ENCODE measurements at regions not wholly inside any gene's neighbourhood (a gene's known extent, or its start where the extent isn't known, plus 50 kb on each side); places are given as distances from the start of the nearest gene placed in this dataset.

DNA sequence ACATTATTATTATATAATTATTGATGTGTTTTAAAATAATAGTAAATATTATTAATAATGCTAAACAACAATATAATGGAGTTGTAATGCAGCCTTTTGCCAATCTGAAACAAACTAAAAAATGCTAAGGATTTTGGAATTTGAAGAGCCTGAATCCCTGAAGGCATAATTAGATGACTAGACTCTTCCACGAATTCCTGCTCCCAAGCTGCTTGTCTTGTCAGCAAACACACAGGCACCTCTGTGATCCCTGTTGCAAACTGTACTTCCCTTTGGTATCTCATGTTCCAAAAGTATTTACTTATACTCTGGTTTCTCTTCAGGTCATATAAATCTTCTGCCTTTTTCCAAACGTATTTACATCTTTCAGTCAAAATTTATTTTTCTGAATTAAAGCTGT lies 1862.4 kb downstream of the OLFM4 start:
- TF ChIP-seq, protein P1, sequence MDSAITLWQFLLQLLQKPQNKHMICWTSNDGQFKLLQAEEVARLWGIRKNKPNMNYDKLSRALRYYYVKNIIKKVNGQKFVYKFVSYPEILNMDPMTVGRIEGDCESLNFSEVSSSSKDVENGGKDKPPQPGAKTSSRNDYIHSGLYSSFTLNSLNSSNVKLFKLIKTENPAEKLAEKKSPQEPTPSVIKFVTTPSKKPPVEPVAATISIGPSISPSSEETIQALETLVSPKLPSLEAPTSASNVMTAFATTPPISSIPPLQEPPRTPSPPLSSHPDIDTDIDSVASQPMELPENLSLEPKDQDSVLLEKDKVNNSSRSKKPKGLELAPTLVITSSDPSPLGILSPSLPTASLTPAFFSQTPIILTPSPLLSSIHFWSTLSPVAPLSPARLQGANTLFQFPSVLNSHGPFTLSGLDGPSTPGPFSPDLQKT (IDR thresholded peaks at IDR 0.05; ENCODE audit: borderline replicate concordance, low read depth, low read length): no peak
- TF ChIP-seq, protein P2, sequence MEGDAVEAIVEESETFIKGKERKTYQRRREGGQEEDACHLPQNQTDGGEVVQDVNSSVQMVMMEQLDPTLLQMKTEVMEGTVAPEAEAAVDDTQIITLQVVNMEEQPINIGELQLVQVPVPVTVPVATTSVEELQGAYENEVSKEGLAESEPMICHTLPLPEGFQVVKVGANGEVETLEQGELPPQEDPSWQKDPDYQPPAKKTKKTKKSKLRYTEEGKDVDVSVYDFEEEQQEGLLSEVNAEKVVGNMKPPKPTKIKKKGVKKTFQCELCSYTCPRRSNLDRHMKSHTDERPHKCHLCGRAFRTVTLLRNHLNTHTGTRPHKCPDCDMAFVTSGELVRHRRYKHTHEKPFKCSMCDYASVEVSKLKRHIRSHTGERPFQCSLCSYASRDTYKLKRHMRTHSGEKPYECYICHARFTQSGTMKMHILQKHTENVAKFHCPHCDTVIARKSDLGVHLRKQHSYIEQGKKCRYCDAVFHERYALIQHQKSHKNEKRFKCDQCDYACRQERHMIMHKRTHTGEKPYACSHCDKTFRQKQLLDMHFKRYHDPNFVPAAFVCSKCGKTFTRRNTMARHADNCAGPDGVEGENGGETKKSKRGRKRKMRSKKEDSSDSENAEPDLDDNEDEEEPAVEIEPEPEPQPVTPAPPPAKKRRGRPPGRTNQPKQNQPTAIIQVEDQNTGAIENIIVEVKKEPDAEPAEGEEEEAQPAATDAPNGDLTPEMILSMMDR (tag by site-specific recombination; IDR thresholded peaks at IDR 0.05): no peak
- TF ChIP-seq ZNF48 (tag by site-specific recombination; IDR thresholded peaks at IDR 0.05) (no peak), ZSCAN16 (tag by site-specific recombination; IDR thresholded peaks at IDR 0.05) (no peak), ZNF707 (tag by site-specific recombination; IDR thresholded peaks at IDR 0.05) (no peak), KLF16 (tag by site-specific recombination; IDR thresholded peaks at IDR 0.05) (no peak), ZNF558 (tag by site-specific recombination; IDR thresholded peaks at IDR 0.05) (no peak), ZBTB1 (tag by site-specific recombination; IDR thresholded peaks at IDR 0.05) (no peak), ZNF202 (tag by site-specific recombination; IDR thresholded peaks at IDR 0.05; ENCODE audit: borderline replicate concordance) (no peak), ZNF76 (tag by site-specific recombination; IDR thresholded peaks at IDR 0.05; ENCODE audit: borderline replicate concordance, low read depth) (no peak), ZNF654 (tag by site-specific recombination; IDR thresholded peaks at IDR 0.05; ENCODE audit: low read depth) (no peak), ZNF214 (tag by site-specific recombination; IDR thresholded peaks at IDR 0.05; ENCODE audit: borderline replicate concordance) (no peak)
- TF ChIP-seq, protein P3, sequence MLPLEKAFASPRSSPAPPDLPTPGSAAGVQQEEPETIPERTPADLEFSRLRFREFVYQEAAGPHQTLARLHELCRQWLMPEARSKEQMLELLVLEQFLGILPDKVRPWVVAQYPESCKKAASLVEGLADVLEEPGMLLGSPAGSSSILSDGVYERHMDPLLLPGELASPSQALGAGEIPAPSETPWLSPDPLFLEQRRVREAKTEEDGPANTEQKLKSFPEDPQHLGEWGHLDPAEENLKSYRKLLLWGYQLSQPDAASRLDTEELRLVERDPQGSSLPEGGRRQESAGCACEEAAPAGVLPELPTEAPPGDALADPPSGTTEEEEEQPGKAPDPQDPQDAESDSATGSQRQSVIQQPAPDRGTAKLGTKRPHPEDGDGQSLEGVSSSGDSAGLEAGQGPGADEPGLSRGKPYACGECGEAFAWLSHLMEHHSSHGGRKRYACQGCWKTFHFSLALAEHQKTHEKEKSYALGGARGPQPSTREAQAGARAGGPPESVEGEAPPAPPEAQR (tag by site-specific recombination; IDR thresholded peaks at IDR 0.05): no peak
- TF ChIP-seq, protein P4, sequence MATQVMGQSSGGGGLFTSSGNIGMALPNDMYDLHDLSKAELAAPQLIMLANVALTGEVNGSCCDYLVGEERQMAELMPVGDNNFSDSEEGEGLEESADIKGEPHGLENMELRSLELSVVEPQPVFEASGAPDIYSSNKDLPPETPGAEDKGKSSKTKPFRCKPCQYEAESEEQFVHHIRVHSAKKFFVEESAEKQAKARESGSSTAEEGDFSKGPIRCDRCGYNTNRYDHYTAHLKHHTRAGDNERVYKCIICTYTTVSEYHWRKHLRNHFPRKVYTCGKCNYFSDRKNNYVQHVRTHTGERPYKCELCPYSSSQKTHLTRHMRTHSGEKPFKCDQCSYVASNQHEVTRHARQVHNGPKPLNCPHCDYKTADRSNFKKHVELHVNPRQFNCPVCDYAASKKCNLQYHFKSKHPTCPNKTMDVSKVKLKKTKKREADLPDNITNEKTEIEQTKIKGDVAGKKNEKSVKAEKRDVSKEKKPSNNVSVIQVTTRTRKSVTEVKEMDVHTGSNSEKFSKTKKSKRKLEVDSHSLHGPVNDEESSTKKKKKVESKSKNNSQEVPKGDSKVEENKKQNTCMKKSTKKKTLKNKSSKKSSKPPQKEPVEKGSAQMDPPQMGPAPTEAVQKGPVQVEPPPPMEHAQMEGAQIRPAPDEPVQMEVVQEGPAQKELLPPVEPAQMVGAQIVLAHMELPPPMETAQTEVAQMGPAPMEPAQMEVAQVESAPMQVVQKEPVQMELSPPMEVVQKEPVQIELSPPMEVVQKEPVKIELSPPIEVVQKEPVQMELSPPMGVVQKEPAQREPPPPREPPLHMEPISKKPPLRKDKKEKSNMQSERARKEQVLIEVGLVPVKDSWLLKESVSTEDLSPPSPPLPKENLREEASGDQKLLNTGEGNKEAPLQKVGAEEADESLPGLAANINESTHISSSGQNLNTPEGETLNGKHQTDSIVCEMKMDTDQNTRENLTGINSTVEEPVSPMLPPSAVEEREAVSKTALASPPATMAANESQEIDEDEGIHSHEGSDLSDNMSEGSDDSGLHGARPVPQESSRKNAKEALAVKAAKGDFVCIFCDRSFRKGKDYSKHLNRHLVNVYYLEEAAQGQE (tag by site-specific recombination; IDR thresholded peaks at IDR 0.05): no peak
